SK-N-SH (cell line): ENCODE measurements at regions not wholly inside any gene's neighbourhood (a gene's known extent, or its start where the extent isn't known, plus 50 kb on each side); places are given as distances from the start of the nearest gene placed in this dataset.

Source experiments
- CTCF ChIP-seq: fragments of 200-600 bp; sonication (generic); IDR thresholded peaks from 2 replicates; pipeline ENCODE4 v1.6.1; 2017; ENCODE audit warnings: antibody characterized with exemption, mild to moderate bottlenecking, moderate library complexity
- EP300 ChIP-seq, 2 experiments: IDR thresholded peaks; 2 replicates each; pipeline versions ENCODE4 v1.4.0 to v1.6.1; 2012; ENCODE audit warnings: borderline replicate concordance in 1 of 2, low read depth in 1 of 2, low read length in 1 of 2
- EZH2phosphoT487 ChIP-seq: fragments of 200-600 bp; sonication (generic); IDR thresholded peaks from 2 replicates; pipeline ENCODE4 v1.6.1; 2017; ENCODE audit warnings: low read depth, mixed run types, mild to moderate bottlenecking, antibody characterized with exemption, moderate library complexity, borderline replicate concordance
- GATA2 ChIP-seq: sonication (generic); formaldehyde crosslinking; IDR thresholded peaks from 2 replicates; pipeline ENCODE4 v1.5.0; 2020; ENCODE audit warnings: mild to moderate bottlenecking, missing genetic modification reagents
- RCOR1 ChIP-seq: fragments of 150-350 bp; IDR thresholded peaks from 2 replicates; pipeline ENCODE4 v1.6.1; 2017; ENCODE audit warnings: antibody characterized with exemption, low read length
- YY1 ChIP-seq: IDR thresholded peaks from 2 replicates; pipeline ENCODE4 v1.4.0; 2012; ENCODE audit warnings: low read depth, mild to moderate bottlenecking

GRCh38 chr1:112337028-112337531, 58.9 kb upstream of the CTTNBP2NL start:
- no peak for TF ChIP-seq YY1
- TF ChIP-seq RCOR1, result no peak
- TF ChIP-seq CTCF, result peak; percentile 63
- TF ChIP-seq EP300 (IDR thresholded peaks at IDR 0.05; ENCODE audit: borderline replicate concordance in 1 of 2, low read depth in 1 of 2, low read length in 1 of 2), result no peak
- no peak for TF ChIP-seq EZH2phosphoT487
- TF ChIP-seq GATA2, result no peak
